GM12891 (cell line): ENCODE measurements at regions not wholly inside any gene's neighbourhood (a gene's known extent, or its start where the extent isn't known, plus 50 kb on each side); places are given as distances from the start of the nearest gene placed in this dataset.

Source experiments
- DNase-seq: peaks from one replicate; pipeline ENCODE4 v3.0.0; 2011; ENCODE audit warnings: low spot score; ENCODE audit not compliant: insufficient read length
- FAIRE-seq: peaks from 2 replicates; lab custom pipeline; 2011; peaks lifted over from hg19 to GRCh38; lab: Jason Lieb, UNC
- PAX5 ChIP-seq: IDR thresholded peaks from 2 replicates; pipeline ENCODE4 v1.6.1; 2011; ENCODE audit warnings: low read length, moderate library complexity, mild to moderate bottlenecking; ENCODE audit not compliant: insufficient read depth, severe bottlenecking
- POLR2A ChIP-seq: IDR thresholded peaks from 2 replicates; pipeline ENCODE4 v1.6.1; 2011; ENCODE audit warnings: low read depth, low read length, control low read depth
- POLR2AphosphoS5 ChIP-seq: IDR thresholded peaks from 2 replicates; pipeline ENCODE4 v1.6.1; 2011; ENCODE audit warnings: low read depth, low read length, control low read depth
- POU2F2 ChIP-seq: IDR thresholded peaks from 2 replicates; pipeline ENCODE4 v1.6.1; 2011; ENCODE audit warnings: low read depth, mild to moderate bottlenecking, control low read depth, low read length, moderate library complexity
- SPI1 ChIP-seq: IDR thresholded peaks from 2 replicates; pipeline ENCODE4 v1.6.1; 2011; ENCODE audit warnings: low read depth, low read length, control low read depth
- TAF1 ChIP-seq: IDR thresholded peaks from 2 replicates; pipeline ENCODE4 v1.6.1; 2011; ENCODE audit warnings: low read depth, low read length, control low read depth

DNA sequence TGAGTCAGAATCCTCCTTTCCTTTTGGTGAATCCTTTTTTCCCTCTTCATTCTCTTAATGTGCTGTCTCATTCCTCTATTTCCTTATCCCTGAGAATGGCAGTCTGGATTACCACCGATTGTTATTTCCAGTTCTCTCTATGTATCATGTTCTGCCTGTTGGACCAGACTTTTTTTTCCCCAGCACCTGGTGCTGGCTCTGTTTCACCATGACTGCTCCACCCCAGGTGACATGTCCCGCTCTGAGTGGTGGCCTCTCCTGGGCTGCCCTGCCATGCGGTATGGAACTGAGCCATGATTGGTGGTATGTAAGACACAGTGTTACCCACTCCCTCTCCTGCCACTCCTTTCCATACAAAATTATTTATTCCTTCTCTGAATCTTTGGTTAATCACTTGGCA is 399.9 kb downstream of the GATA3 start:
- TF ChIP-seq TAF1 (no peak), SPI1 (no peak), POLR2AphosphoS5 (no peak), PAX5 (no peak), POLR2A (no peak), POU2F2 (no peak)
- no peak for DNase-seq
- no peak for FAIRE-seq

DNA sequence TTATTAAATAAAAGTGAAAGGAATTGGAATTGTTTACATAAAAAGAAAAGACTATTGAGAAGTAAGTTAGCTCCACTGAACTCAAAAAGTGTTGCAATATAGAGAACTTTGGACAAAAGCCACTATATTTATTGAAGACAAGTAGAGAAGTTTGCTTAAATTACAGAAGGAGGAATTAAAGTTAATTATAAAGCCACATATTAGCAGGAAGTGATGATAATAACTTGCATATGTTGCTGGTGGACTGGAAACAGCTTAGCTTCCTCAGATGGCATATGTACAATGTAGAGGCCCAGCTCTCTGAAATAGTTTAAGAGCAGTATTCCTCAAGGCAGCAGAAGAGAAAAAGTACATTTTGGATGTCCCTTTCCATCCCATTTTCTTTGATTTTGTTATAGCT is 400.7 kb downstream of the GATA3 start:
- no peak for TF ChIP-seq POLR2A
- no peak for TF ChIP-seq POLR2AphosphoS5
- TF ChIP-seq TAF1 = no peak
- no peak for TF ChIP-seq SPI1
- no peak for TF ChIP-seq POU2F2
- TF ChIP-seq PAX5 = no peak
- DNase-seq (no peak), FAIRE-seq (no peak)

- TF ChIP-seq POLR2A (no peak), TAF1 (no peak), PAX5 (no peak), SPI1 (no peak)
- FAIRE-seq = no peak
Measured at GRCh38 chr10:8456386-8456785, 401.9 kb downstream of the GATA3 start.

GRCh38 chr10:8460626-8461025 is 406.1 kb downstream of the GATA3 start:
- TF ChIP-seq POU2F2 (no peak), PAX5 (no peak), POLR2A (no peak), POLR2AphosphoS5 (no peak)
- no peak for DNase-seq
- FAIRE-seq = no peak

More at GRCh38 chr10:8456386-8456785, 401.9 kb downstream of the GATA3 start:
- no peak for DNase-seq

DNA sequence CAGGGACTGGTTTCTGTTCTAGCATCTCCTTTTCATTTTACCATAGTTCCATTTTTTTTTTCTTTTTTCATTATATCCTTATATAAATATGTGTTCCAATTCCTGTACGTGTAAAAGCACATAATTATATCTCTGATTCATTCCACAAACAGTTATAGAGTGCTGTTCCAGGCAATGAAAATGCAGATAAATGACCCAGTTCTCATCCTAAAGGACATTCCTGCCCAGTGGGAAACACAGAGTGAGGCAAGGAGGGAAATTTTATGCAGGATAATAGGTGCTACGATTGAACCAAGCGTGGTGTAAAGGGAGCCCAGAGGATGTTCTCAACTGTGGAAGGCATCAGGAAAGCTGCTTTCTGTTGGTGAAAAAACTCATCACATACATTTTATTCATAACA is 408.1 kb downstream of the GATA3 start:
- DNase-seq (no peak), FAIRE-seq (no peak)
- TF ChIP-seq POU2F2 (no peak), PAX5 (no peak), TAF1 (no peak), SPI1 (no peak), POLR2AphosphoS5 (no peak), POLR2A (no peak)

DNA sequence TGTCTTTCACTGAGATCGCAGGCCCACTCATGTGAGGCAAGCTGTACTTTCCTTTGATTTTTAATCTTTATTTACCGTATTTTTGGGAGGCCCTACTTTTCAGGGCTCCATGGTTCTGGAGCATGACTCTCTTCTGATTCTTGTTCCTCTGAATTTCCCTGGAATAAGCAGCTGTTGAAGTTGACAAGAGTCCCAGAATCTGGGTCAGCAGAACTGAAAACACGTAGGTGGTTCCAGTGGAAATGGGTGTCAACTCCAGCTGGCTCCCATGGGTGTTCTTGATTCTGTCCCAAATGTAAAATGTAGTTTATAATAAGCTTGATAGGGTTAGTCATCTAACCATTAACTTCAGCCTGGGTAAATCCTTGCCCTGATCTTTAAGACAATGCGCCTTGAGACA is 409.4 kb downstream of the GATA3 start:
- DNase-seq = no peak
- no peak for TF ChIP-seq POU2F2
- TF ChIP-seq SPI1 = no peak
- TF ChIP-seq PAX5 = no peak
- no peak for TF ChIP-seq POLR2A
- no peak for TF ChIP-seq TAF1
- no peak for TF ChIP-seq POLR2AphosphoS5
- no peak for FAIRE-seq

DNA sequence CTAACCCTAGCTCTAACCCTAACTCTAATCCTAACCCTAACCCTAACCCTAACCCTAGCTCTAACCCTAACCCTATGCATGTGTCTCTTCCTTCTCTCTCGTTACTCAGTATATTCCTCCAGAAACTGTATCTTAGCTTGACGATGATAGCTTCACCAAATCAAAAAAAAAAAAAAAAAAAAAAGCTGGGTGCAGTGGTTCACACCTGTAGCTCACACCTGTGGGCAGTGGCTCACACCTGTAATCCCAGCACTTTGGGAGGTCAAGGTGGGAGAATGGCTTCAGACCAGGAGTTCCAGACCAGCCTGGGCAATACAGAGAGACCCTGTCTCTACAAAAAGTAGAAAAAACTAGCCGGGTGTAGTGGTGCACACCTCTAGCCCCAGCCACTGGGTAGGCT is 414.0 kb downstream of the GATA3 start:
- DNase-seq (no peak), FAIRE-seq (no peak)
- no peak for TF ChIP-seq TAF1
- TF ChIP-seq SPI1 = no peak
- no peak for TF ChIP-seq POLR2A
- no peak for TF ChIP-seq POU2F2
- no peak for TF ChIP-seq PAX5
- no peak for TF ChIP-seq POLR2AphosphoS5

DNA sequence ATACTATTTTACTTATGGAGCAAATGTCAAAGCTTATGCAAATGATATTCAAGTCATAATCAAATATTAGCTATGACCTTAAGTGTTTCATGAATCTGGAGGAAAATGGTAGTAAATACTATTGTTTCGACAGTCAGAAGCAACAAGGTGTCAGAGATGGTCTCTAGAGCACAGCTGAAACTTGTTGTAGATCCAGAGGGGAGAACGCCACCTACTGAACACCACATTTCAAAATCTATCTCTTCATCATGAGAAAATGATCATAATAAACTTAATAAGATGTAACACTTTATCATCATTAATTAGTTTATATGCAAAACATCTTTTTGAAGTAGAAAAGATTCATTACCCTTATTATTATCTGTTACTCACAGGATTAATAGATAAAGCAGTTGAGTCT is 418.7 kb downstream of the GATA3 start:
- no peak for DNase-seq
- no peak for TF ChIP-seq TAF1
- TF ChIP-seq POLR2AphosphoS5 = no peak
- no peak for TF ChIP-seq PAX5
- no peak for TF ChIP-seq SPI1
- TF ChIP-seq POLR2A = no peak
- TF ChIP-seq POU2F2 = no peak
- no peak for FAIRE-seq

GRCh38 chr10:8477300-8477699 is 422.8 kb downstream of the GATA3 start:
- FAIRE-seq = no peak
- TF ChIP-seq POLR2A (no peak), POU2F2 (no peak), TAF1 (no peak), POLR2AphosphoS5 (no peak), SPI1 (no peak), PAX5 (no peak)
- no peak for DNase-seq

DNA sequence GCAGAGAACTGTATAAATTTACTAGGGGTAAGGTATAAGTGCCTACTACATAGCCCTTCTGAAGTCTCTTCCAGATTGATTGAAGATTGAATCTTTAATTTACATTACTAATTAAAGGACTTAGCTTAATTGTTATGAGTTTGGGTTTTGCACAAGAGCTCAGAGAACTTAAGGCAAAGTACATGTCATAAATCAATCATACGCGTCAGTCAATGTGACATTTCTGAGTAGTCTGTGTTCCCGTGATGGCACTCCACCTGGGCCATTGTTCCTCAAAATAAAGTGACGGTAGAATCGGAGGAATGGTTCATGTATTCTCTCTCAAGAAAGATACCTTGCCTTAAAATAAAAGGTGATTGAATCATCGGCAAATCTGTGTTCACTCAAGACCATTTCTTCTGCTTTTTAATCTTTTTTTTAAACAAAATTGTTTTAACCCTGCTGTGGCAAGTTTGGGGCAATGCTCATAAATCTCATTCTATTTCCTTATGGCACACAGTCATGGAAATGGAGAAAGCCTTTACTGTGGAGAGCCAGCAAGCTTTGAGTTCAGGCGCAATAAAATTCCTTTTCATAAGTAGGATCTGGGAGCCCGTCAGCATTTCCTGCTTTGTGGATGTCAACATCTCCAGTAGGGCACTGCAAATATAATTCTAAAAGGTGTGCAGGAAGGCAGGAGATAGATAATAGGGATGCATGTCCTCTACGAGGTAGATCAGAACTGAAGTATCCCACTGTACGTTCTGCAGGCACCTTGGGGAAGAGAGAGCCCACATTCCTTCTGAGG is 427.4 kb downstream of the GATA3 start:
- no peak for DNase-seq
- no peak for TF ChIP-seq TAF1
- TF ChIP-seq POU2F2 = no peak
- no peak for TF ChIP-seq SPI1
- TF ChIP-seq POLR2AphosphoS5 = no peak
- no peak for TF ChIP-seq PAX5
- no peak for TF ChIP-seq POLR2A
- no peak for FAIRE-seq

DNA sequence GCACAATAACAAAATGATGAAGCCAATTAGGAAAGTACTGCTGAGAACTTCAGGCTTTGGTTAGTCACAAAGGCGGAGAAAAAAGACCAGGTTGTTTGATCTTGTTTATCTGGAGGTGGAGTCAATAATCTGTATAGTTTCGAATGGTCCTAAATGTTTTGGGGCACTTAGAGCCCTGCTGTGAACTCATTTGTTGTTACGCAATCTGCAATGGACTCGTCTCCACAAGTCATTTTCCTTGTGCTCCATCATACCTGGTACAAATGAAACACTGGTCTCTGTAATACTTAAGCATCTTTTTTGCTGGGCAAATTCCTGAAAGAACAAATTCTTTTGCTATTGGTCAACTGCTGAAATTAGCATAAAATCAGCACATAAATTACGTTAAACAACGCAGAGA is 430.5 kb downstream of the GATA3 start:
- no peak for DNase-seq
- no peak for TF ChIP-seq POLR2A
- TF ChIP-seq TAF1 = no peak
- TF ChIP-seq POLR2AphosphoS5 = no peak
- no peak for TF ChIP-seq POU2F2
- TF ChIP-seq PAX5 = no peak
- TF ChIP-seq SPI1 = no peak
- FAIRE-seq = no peak

- DNase-seq (no peak), FAIRE-seq (no peak)
- TF ChIP-seq POU2F2 = no peak
- TF ChIP-seq POLR2AphosphoS5 = no peak
- no peak for TF ChIP-seq SPI1
- no peak for TF ChIP-seq PAX5
- no peak for TF ChIP-seq POLR2A
- TF ChIP-seq TAF1 = no peak
Measured at GRCh38 chr10:8487346-8487745, 432.9 kb downstream of the GATA3 start.
